Dermis blood vessel endothelial cell (primary cell): ENCODE measurements at regions not wholly inside any gene's neighbourhood (a gene's known extent, or its start where the extent isn't known, plus 50 kb on each side); places are given as distances from the start of the nearest gene placed in this dataset.

Experiments
- DNase-seq: peaks from one replicate; pipeline ENCODE4 v3.0.0; 2010

DNA sequence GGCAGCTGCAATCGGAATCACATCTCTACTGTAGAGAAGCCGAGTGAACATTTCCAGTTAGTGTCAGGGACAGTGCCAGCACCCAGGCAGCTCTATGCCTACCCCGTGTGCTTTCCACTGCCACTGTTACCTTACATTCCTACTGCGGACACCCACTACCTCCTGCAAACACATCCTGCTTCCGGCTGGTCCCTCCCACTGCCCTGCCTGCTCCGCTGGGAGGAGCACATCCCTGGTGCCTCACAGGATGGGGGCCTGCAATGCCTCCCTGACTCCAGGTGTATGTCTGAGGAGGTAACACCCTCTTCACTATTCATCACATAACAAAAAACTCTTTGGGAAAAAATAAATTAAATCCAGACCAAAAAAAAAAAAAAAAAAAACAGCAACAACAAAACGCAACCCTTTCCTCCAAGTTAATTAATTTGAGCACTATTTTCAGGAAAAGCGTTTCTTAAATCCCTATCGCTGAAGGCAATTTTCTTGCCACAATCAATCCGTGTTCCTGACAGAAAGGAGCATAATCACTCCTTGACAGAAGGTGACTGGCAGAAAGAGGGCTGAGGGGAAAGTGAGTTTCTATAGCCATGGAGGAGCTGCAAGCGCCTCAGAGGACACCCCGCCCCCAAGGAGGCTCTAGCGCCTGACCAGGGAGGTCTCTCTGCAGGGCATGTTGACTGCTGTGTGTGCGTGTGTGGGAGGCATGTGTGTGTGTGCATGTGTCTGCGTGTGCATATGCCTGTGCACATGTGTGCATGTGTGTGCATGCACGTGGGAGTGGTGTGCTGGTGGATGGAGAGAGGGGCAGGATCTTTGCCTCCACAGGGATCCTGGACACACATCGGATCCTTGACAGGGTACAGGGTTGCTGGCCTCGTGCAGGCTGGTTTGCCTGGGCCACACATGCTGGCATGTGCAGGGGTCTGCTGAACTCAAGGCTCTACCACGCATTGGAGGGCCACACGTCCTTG, 134.8 kb upstream of the NTM start:
- no peak for DNase-seq

DNA sequence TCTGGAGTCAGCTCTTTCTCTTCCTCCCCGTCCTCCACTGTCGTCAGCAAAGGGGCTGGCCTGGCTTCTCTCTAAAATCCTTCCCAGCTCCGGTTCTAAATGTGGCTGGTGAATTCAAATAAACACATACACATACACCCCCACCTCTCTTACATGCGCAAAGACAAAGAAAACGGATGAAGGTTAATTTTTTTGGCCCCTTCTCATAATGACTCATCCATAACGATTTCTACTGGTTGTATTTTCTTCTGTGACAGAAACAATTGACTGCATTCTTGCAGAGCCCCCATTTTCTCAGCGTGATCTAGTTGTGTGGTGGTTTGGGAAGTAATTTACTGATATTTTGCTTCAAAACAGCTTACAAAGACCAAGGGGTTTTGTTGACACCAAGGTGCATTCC, 130.0 kb upstream of the NTM start:
- DNase-seq = no peak

DNA sequence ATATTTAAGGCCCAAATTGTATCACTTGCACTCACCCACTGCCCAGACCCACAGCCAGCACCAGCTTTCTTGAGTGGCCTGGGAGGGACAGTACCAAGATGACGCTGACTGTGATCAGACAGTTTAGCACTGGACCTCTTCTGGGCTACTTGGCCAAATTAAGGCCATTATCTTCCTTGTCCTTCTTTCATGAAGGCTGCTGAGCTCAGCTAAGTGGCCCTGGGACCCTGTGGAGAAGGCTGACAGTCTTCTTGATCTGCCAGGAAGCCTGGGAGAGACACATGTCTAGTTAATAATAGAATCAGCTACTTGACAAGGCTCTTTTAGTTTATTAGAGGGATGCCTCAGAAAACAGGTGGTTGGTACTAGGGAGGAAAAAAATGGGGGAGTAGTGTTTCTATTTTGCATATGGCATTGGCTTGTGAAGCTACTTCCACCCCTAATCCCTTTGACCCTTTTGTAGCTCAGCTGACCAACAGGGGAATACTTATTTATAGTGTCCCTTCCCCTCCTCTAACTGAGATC, 127.9 kb upstream of the NTM start:
- DNase-seq = no peak

DNA sequence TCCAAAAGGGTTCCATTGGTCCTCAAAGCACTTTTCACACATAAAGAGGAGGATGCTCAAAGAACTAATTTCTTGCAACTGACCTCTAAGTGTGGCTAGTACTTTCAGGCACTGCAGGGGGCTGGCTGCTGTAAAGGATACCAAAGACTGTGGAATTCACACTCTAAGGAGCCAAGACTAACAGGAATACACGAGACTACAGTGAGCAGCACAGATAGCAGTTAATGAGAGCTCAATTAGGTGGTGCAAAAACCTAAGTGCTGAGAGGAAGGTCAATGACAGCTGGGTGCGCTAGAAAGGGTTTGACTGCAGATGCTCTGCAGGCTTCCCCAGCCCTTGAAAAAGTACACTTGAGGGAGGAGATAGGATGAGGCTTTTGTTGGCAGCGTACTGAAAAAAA, 124.3 kb upstream of the NTM start:
- no peak for DNase-seq

DNA sequence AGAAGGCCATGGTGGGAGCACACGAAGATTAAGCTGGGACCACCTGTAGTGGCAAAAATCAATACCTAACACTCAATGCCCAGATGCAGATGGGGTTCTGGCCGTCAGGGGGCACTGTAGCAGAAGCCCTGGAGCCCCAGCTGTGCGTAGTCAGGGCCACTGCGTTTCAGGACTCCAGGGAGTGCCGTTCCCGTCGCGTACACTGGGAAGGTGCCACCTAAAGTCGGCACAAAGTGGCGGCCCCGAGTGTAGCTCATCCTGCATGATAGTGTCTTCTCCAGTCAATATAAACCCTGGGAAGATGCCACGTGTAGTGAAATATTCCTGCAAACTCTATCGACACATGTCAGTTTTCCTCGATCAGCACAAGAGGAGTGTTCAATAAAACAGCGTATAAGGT, 123.8 kb upstream of the NTM start:
- no peak for DNase-seq

DNA sequence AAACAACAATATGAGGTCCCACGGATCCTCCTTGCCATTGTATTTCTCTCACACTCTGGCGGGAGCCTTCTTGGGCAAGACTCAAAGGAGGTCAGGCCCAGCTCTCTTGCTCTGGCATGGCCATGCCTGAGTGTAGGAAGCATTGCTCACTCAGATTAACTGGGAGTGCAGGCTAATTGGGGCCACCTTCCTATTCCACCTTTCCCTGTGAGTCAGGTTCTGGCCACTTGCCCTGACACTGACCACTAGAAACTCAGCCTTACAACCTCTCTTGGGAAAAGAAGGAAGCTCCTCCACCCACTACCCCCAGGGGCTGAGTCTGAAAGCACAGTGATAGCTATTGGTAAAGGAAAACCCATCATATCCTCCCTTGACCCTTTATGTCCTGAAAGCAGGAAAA, 121.8 kb upstream of the NTM start:
- no peak for DNase-seq

DNA sequence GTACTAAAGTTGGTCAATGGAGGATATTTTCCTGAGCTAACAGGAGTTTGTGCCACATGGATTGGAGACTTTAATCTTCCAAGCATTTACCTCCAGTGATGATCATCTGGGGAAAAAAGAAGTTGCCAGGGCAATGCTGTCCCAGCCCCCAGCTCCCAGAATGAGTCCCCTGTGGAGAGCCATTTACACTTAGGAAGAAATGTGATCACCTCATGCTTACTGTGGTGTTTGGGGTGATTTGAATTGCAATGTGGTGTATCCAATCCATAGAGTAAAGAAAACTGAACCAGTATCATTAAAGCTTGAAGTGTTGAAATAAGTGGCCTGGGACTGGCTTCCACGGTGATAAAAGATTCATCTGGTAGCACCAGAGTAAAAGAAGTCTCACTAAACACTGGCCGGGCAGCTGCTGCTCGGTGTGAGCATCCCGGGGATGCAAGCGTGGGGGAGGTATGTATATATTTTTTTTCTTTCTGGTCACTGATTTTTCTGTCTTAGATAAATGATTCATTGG, 117.2 kb upstream of the NTM start:
- DNase-seq = no peak

DNA sequence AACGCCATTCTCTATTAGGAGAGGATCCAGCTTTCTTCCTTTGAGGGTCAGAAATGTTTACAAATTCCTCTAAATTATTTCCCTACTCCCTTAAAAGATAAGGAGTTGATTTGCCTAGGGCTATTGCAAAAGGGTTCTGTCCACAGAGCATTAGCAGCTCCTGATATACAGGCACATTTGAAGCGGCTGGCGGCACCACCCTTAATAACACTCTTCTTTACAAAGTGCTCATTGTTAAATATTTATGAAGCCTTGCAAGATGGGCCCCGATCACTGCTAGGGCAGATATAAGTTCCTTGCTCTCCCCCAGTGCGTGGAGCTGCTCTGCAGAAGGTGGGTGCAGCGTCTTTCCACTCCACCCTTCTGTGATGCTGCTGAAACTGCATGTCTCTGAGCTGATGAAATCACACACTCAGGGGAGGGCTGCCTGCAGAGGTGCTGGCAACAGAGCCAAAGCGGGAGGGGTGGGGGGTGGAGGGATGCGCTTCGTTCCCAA, 116.7 kb upstream of the NTM start:
- no peak for DNase-seq

DNA sequence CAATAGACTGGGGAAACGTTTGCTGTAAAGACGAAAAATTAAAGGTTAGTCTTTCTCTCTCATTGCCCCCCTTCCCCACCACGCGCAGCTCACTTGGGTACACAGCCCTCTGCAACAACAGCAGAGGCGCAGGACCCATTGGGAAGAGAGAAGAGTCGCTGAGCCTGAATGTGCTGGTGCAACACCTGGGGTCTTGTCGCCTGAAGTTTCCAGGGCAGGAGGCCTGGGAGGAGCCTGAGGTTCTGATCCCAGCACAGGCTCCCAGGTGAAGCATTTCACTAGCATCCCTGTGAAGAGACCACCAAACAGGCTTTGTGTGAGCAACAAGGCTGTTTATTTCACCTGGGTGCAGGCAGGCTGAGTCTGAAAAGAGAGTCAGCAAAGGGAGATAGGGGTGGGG, 116.2 kb upstream of the NTM start:
- DNase-seq = no peak

DNA sequence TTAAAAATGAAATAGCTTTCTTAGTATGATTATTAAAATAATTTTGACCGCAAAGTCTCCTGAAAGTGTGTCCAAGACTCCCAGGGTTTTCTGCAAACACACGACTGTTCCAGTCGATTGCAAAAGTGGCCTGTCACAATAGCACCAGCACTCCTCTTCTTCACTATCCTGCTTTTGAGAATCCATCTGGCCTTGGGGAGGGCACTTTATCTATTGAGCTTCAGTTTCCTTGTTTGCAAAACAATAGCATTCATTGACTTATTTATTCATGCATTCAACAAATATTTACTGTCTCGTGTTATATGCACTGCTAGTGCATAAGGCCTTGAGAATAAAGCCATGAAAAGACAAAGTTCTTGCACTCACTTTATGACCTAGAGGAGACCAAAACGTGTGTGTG, 96.2 kb upstream of the NTM start:
- DNase-seq = no peak

DNA sequence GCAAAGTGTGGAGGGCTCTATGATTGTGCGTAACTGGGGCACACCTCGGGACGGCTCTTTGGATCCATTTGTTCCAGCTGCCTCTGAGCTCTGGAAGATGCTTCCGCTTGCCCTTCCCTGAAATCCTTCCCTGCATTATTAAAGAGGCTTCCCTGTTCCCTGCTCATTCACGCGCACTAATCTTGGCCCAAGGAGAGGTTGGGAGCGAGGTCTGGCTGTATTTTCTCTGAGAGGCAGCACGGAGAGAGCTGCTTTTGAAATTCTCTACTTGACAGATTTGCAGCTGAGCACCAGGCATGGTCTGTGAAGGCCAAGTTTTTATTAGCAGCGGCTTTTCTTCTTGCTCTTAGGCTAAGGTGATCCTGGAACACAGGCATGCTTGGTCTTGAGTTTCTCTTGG, 94.8 kb upstream of the NTM start:
- no peak for DNase-seq

DNA sequence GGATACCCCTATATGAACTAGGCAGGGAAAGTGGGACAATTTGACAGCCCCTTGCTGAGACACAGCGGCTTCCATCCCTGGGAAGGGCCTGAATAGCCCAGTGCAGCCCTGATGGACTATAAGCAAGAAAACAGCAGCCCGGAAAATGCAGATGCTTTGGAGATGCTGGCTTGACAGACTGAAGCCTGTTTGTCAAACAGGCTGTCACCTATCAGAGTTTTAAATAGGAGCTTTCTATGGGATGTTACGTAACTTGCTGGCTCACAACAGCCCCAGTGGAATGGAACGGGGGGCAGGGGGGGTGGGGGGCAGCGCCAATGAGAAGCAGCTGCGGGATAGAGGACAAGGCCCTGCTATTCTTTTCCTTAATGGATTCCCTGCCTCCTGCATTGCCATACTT, 91.9 kb upstream of the NTM start:
- DNase-seq = no peak

DNA sequence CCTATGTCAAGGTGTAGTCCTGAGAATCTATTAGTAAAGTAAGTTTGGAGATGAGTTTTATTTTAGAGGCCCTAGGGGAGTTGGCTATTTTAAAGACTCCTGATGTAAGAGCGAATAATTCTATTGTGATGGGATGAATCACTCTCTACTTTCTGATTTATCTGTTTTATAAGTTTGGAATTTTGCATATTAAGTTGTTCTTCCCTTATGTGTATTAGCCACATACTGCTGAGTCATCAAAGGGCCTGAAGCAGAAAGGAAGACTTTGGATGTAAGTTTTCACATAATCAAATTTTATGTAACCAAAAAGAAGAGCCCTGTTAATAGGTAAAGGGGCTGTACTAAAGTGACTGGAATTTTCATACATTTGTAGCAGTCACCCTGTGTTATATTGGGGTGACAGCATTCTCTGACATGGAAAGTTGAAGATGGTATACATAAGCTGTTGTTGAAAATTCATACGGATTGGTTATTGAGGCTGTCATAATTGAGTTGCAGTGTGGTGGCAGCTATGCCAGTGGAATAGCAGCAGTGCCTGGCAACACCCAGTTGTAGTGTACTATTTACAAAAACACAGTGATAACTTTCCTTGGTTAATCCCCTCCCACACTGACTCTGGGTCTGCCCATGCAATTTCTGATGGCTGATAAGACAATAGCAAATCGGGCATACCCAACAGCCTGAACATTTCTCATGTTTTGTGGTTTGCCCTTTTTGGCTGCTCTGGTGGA, 90.6 kb upstream of the NTM start:
- no peak for DNase-seq

DNA sequence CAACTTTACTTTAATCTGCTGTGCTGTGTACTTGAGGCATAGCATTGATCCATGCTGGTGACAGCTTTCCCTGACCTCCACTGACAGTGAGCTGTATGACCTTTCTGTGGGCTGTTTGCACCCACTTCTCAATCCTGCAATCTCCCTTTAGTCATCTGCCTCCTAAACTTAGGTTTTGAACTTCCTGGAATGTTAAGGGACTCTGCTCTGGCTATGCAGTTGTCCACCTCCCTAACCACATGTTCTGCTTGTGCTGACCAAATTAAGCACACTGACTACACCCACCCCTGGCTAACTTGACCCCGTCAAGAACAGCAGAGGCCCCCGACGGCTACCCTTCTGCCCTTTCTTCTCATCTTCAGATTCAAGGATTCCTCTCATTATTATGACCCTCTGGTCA, 89.1 kb upstream of the NTM start:
- DNase-seq = no peak

DNA sequence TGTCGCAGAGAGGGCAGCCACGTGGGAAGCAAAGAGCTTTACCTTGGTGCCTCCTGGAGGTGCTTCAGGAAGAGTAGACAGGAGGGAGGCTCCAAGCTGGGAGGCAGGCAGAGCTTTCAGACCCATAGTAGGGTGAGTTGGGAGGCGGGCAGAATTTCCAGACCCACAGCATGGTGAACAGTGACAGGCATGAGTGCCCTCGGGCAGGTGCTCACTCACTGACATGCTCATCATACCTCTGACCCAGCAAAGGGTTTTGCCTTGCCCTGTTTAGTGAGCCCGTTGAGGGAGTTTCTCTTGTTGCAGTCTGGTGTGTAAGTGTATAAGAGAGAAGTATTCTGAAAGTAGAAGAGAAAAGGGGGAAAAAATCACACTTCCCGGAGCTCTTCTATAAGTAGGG, 86.4 kb upstream of the NTM start:
- DNase-seq = no peak

DNA sequence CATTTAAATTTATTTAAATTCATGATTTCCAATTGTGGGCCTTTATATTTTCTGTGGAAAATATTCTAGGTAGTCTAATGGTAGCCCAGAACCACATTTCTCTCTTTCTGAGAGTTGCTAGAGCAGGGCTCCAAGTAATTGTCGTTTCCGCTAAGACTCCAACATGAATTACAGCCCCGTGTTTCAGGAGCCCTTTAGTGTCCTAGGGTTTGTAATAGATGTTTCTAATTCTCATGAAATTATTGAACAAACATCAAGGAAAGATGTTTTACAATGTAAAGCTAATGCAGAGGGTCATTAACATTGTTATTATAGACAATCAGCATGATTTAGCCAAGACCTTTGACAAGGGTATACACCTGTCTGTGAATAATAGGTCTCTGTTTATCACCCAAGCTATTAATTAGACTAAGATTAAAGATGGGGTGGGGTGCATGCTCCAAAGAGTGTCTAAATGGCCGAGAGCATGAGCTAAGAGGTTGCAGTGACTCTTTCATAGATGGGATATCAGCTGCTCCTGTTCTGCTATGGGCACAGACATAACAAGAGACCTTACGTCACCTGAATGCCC, 81.8 kb upstream of the NTM start:
- no peak for DNase-seq

DNA sequence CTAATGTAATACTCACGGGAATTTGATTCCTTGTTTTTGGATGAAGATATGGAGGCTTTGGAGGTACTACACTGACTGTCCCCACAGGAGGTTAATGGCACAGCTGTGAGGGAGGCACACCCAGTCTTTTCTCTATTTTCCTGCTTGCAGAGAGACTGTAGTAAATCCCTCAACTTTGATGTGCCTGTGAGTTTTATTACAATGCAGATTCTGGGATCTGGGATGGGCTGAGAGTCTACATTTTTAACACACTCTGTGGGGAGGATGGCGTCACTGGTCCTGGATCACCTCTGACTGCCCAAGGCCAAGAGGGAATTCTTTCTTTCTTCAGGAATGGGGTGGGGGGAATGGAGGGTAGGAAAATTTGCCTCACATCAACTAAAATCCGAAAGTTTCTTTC, 80.2 kb upstream of the NTM start:
- no peak for DNase-seq

DNA sequence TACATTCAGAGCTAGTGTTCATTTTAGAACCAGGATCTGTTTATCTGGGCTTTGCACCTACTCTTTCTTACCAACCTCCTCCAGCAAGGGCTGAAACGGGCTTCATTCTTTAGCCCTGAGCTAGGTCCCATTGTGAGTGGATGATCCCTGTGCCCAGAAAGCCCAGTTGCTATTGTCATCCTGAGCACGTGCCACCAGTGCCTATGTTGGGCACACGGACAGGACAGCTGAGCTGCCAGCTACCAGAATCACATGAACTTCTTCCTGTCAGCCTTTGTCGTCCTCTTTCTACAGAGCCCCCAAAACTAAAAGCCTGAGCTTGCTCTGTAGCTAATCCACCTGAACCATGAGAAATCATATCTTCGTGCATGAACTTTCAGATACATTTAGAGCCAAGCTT, 74.4 kb upstream of the NTM start:
- no peak for DNase-seq

DNA sequence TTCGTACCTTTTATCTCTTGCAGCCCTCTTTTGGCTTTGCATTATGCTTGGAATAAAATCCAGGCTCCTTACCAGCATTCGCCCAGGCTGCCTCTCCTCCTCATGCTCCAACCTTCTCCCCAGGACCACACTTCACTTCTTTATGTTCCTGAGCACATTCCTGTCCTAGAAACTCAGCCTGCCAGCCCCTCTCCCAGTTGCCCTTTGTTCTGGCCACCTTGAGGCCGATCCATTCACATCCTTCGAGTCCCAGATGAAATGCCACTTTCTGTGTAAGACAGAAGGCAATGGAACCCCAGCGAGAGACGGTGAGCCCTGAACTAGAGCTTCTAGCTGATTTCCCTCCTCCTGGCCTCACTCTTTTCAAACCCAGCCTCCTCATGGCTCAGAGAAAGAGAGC, 73.0 kb upstream of the NTM start:
- DNase-seq = no peak

DNA sequence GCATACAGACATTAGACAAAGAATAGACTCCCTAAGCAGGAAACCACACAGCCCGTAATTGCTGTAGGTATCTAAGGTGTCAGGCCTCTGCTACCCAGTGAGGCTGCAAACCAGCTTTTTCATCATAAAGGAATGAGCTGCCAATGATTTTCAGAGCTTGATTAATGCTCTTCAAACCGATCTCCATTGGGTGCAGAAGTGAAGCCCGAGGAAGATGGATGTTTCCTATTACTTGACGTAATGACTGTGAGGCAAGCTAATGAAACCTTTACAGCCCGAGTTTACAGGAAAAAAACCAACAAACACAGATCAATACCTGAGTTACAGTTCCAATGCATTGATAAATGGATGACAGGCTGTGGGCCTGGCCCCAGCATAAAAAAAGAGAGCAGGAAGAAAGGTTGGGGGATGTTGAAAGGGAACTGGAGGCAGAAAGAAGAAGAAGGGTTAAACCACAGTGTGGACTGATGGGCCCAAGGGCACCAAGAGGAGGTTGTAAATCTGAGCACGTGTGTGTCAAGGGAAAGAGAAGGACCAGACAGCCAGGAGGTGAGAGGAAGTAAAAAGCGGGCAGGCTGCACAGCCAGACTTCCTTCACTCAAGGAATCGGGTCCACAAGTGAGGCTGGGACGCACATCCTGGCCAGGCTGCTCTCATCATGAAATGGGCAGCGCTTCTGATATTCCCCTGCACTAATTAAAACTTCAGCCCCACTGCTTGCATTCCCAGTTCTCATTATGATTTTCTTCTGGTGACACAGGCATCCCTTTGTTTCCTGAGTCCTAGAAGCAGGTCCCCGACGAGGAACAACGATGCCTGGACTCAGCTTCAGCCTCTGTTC, 70.6 kb upstream of the NTM start:
- DNase-seq = no peak

DNA sequence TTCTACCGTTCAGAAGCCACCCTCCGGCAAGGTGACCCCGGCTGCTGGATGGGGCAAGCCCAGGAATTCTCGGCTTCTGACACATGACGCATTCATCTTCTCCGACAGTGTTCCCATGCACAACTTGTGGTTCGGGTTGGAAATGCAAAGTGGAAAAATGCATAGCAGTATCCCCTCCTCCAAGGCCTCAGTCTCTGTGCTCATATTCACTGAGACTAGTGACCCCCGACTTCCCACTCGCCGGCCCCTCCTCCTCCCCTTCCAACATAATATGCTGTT, 70.0 kb upstream of the NTM start:
- no peak for DNase-seq

DNA sequence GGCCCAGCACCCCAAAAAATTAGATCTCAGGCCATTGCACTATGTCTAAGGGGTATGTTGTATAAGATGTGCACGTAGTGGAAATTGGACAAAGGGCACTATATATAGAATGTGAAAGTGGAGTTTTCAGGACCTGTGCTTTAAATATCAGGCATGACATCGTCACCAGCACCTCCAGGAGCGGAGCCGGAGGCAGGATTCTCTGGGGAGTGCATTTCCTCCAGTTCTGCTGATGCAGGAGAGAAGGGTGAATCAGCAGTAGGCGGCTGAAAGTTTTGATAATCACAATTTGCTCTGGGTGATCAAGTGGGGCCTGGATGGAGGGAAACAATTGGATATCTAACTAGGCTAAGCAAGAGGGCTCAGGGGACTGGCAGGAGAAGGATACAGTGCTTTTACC, 69.1 kb upstream of the NTM start:
- DNase-seq = no peak

DNA sequence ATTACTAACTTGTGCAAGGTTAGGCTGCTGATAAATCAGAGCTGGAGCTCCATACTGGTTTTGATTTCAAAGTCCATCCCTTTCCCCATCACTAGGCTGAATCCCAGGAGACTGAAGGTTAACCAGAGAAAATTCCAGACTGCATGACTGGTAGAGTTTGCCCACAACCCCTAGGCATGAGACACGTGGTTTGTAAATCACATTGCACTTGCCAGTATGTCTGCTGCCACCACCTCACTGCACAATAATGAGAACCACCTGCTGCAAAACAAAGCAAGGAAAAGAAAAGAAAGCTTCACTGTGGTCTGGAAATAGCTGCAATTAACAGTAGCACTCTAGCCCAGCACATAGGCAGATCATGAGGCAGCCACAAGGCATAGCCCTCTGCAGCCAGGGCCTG, 67.6 kb upstream of the NTM start:
- DNase-seq = no peak
